WTC11 (cell line): ENCODE measurements at regions not wholly inside any gene's neighbourhood (a gene's known extent, or its start where the extent isn't known, plus 50 kb on each side); places are given as distances from the start of the nearest gene placed in this dataset.

Experiments
- ATAC-seq: fragments of 200-7000 bp; cut with Tn5 transposase; 2 replicates; pipeline ENCODE4 v1.10.0; 2021; ENCODE audit warnings: mild to moderate bottlenecking, moderate library complexity
- CTCF ChIA-PET: fragments of 300-600 bp; sonication (Branson Sonifier 250); formaldehyde crosslinking; loops from one replicate; lab custom pipeline; 2021; ENCODE audit warnings: antibody characterized with exemption; lab: Charles Lee
- POLR2A ChIA-PET: fragments of 350-600 bp; sonication (Branson Sonifier 250); formaldehyde crosslinking; loops from one replicate; lab custom pipeline; 2021; ENCODE audit warnings: antibody characterized with exemption; lab: Charles Lee
- DNase-seq: peaks from one replicate; pipeline ENCODE4 v3.0.0; 2021; ENCODE audit warnings: low spot score
- H3K27ac Mint-ChIP-seq: 2 replicates; pipeline ENCODE4 v1.8.0; 2021; ENCODE audit warnings: mixed read lengths
- H3K27me3 Mint-ChIP-seq: 2 replicates; pipeline ENCODE4 v1.8.0; 2021; ENCODE audit warnings: low read depth, mild to moderate bottlenecking, moderate library complexity, mixed read lengths
- H3K36me3 Mint-ChIP-seq: 2 replicates; pipeline ENCODE4 v1.8.0; 2021; ENCODE audit warnings: mixed read lengths
- H3K4me1 Mint-ChIP-seq: 2 replicates; pipeline ENCODE4 v1.8.0; 2022; ENCODE audit warnings: mixed read lengths
- H3K4me3 Mint-ChIP-seq: 2 replicates; pipeline ENCODE4 v1.8.0; 2021; ENCODE audit warnings: mild to moderate bottlenecking, moderate library complexity, mixed read lengths
- H3K9me3 Mint-ChIP-seq: 2 replicates; pipeline ENCODE4 v1.8.0; 2021; ENCODE audit warnings: mixed read lengths
- EMX1 ChIP-seq: fragments of 250-450 bp; sonication (Bioruptor Pico); IDR thresholded peaks from 2 replicates; pipeline ENCODE4 v1.8.0; 2021; ENCODE audit warnings: mild to moderate bottlenecking
- FOXP1 ChIP-seq: sonication (generic); formaldehyde crosslinking; IDR thresholded peaks from 2 replicates; pipeline ENCODE4 v1.8.0; 2022; ENCODE audit warnings: missing genetic modification reagents, mild to moderate bottlenecking, moderate library complexity, borderline replicate concordance
- JAZF1 ChIP-seq: fragments of 250-450 bp; sonication (Bioruptor Pico); IDR thresholded peaks from 2 replicates; pipeline ENCODE4 v1.9.0; 2021; ENCODE audit warnings: moderate library complexity, mild to moderate bottlenecking, inconsistent platforms
- NFATC4 ChIP-seq: fragments of 250-450 bp; sonication (Bioruptor Pico); IDR thresholded peaks from 2 replicates; pipeline ENCODE4 v1.9.0; 2021; ENCODE audit warnings: mild to moderate bottlenecking
- NR1H2 ChIP-seq: sonication (generic); formaldehyde crosslinking; IDR thresholded peaks from 2 replicates; pipeline ENCODE4 v1.9.0; 2021; ENCODE audit warnings: mild to moderate bottlenecking, moderate library complexity, missing genetic modification reagents
- RELA ChIP-seq: sonication (generic); formaldehyde crosslinking; IDR thresholded peaks from 2 replicates; pipeline ENCODE4 v1.8.1; 2022; ENCODE audit warnings: missing genetic modification reagents, mild to moderate bottlenecking, borderline replicate concordance
- TEAD1 ChIP-seq: sonication (generic); formaldehyde crosslinking; IDR thresholded peaks from 2 replicates; pipeline ENCODE4 v1.8.0; 2022; ENCODE audit warnings: mild to moderate bottlenecking, missing genetic modification reagents
- TP53 ChIP-seq: sonication (generic); formaldehyde crosslinking; IDR thresholded peaks from 2 replicates; pipeline ENCODE4 v1.8.1; 2023; ENCODE audit warnings: mild to moderate bottlenecking, missing genetic modification reagents
- ZNF671 ChIP-seq: fragments of 250-450 bp; sonication (Bioruptor Pico); IDR thresholded peaks from 2 replicates; pipeline ENCODE4 v1.8.0; 2021; ENCODE audit warnings: mild to moderate bottlenecking
- TF ChIP-seq, protein P1 (sequence below): fragments of 250-450 bp; sonication (Bioruptor Pico); conservative IDR thresholded peaks from 2 replicates; pipeline ENCODE4 v1.9.0; 2021; ENCODE audit warnings: mild to moderate bottlenecking
- TF ChIP-seq, protein P2 (sequence below): sonication (generic); formaldehyde crosslinking; IDR thresholded peaks from 2 replicates; pipeline ENCODE4 v1.8.0; 2022; ENCODE audit warnings: mild to moderate bottlenecking, missing genetic modification reagents
- TF ChIP-seq, protein P3 (sequence below): sonication (generic); formaldehyde crosslinking; IDR thresholded peaks from 2 replicates; pipeline ENCODE4 v1.8.1; 2023; ENCODE audit warnings: mild to moderate bottlenecking, missing genetic modification reagents, borderline replicate concordance
- TF ChIP-seq, protein P4 (sequence below): fragments of 200-600 bp; IDR thresholded peaks from 2 replicates; pipeline ENCODE4 v1.8.0; 2022; ENCODE audit warnings: antibody characterized with exemption
- TF ChIP-seq, protein P5 (sequence below): sonication (generic); formaldehyde crosslinking; conservative IDR thresholded peaks from 2 replicates; pipeline ENCODE4 v1.8.1; 2023; ENCODE audit warnings: mild to moderate bottlenecking, low read depth, missing genetic modification reagents, moderate library complexity

DNA sequence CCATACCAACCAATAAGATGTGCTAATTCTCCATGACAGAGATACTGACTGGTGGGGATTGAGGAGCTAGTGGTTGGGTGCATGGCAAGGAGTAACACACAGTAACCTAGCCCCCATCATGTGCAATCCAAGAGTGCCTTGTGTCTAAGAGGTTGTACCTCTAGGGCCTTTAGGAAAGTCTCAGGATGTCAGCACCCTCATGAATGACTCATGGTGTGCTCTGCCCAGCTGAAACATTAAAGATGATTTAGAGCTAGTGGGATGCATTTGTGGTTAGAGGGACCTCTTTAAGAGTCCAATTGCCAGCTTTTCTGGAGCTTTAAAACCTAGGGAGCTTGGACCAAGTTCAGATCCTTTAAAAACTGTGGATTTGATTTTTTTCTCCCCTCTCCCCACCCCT lies 181.1 kb downstream of the HERPUD2 start:
- no peak overlapping the region for H3K27ac Mint-ChIP-seq
- H3K9me3 Mint-ChIP-seq = no peaks in the 10 kb centered on the region
- ChIA-PET CTCF (interaction anchor here (0.5 to 1.4 kb wide), 2 partner anchors 89 to 1302 kb away, joined by 3 to 5 read pairs; no protein-coding TSS in a partner anchor), POLR2A (no interaction called here)
- TF ChIP-seq, protein P1, sequence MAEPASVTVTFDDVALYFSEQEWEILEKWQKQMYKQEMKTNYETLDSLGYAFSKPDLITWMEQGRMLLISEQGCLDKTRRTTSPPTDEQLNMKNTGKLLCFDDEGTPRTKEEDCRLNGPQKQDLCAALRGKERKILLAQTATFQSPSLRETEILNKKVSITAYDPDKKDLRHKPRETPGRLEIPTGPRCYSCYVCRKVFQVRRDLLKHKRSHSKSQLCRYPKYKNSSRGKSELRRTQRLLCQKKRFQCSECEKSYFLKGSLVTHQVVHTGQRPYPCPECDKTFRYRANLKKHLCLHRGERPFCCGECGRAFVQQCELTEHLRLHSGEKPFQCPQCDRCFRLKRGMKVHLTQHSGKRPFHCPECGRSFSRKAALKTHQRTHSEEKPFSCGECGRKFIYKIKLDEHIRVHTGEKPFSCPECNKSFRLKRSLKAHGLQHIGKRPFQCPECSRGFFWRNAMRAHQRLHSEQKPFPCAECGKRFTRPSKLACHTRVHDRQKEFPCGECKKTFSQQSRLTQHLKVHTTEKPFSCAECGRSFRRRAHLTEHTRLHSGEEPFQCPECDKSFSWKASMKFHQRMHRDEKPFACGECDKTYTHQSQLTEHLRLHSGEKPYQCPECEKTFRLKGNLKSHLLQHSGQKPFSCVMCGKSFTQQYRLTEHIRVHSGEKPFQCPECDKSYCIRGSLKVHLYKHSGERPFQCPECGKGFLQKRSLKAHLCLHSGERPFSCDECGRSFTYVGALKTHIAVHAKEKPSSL (CRISPR knock-in tag) = no peak
- TF ChIP-seq, protein P2, sequence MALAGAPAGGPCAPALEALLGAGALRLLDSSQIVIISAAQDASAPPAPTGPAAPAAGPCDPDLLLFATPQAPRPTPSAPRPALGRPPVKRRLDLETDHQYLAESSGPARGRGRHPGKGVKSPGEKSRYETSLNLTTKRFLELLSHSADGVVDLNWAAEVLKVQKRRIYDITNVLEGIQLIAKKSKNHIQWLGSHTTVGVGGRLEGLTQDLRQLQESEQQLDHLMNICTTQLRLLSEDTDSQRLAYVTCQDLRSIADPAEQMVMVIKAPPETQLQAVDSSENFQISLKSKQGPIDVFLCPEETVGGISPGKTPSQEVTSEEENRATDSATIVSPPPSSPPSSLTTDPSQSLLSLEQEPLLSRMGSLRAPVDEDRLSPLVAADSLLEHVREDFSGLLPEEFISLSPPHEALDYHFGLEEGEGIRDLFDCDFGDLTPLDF (CRISPR knock-in tag) = no peak
- no peak for TF ChIP-seq NFATC4 (CRISPR knock-in tag)
- H3K36me3 Mint-ChIP-seq = no peaks in the 10 kb centered on the region
- DNase-seq (no peak), ATAC-seq (no peak)
- no peak overlapping the region for H3K4me3 Mint-ChIP-seq
- H3K27me3 Mint-ChIP-seq = no peaks in the 10 kb centered on the region; the same call in 1 of the 2 replicates
- no peaks in the 10 kb centered on the region for H3K4me1 Mint-ChIP-seq

DNA sequence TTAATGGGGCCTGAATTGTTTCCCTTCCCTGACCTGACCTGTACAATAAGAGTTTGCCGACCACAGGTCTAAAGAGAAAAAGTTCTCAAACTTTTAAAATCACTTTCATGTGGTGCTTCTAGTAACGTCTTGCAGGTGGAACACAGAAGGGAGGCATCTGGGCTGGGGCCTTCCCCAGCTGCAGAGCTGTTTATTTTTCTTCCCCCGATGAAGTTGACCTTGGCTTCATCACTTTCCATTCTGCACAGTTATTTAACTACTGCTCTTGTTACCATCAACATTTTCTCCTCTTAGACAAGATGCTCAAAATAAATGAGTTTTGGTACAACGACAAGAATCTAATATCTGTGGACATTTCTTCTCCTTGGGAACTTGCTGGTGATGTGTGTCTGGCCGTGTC lies 181.7 kb downstream of the HERPUD2 start:
- CTCF ChIA-PET = no interaction called here
- Mint-ChIP-seq H3K27ac (no peak overlapping the region), H3K4me1 (no peaks in the 10 kb centered on the region), H3K36me3 (no peaks in the 10 kb centered on the region), H3K27me3 (no peaks in the 10 kb centered on the region; the same call in 1 of the 2 replicates), H3K4me3 (no peak overlapping the region), H3K9me3 (no peaks in the 10 kb centered on the region)
- no peak for ATAC-seq
- no peak for DNase-seq
- no peak for TF ChIP-seq FOXP1 (CRISPR knock-in tag)
- no peak for TF ChIP-seq TEAD1 (CRISPR knock-in tag)
- no peak for TF ChIP-seq RELA (CRISPR knock-in tag)
- TF ChIP-seq JAZF1 (CRISPR knock-in tag) = no peak
- TF ChIP-seq, protein P3, sequence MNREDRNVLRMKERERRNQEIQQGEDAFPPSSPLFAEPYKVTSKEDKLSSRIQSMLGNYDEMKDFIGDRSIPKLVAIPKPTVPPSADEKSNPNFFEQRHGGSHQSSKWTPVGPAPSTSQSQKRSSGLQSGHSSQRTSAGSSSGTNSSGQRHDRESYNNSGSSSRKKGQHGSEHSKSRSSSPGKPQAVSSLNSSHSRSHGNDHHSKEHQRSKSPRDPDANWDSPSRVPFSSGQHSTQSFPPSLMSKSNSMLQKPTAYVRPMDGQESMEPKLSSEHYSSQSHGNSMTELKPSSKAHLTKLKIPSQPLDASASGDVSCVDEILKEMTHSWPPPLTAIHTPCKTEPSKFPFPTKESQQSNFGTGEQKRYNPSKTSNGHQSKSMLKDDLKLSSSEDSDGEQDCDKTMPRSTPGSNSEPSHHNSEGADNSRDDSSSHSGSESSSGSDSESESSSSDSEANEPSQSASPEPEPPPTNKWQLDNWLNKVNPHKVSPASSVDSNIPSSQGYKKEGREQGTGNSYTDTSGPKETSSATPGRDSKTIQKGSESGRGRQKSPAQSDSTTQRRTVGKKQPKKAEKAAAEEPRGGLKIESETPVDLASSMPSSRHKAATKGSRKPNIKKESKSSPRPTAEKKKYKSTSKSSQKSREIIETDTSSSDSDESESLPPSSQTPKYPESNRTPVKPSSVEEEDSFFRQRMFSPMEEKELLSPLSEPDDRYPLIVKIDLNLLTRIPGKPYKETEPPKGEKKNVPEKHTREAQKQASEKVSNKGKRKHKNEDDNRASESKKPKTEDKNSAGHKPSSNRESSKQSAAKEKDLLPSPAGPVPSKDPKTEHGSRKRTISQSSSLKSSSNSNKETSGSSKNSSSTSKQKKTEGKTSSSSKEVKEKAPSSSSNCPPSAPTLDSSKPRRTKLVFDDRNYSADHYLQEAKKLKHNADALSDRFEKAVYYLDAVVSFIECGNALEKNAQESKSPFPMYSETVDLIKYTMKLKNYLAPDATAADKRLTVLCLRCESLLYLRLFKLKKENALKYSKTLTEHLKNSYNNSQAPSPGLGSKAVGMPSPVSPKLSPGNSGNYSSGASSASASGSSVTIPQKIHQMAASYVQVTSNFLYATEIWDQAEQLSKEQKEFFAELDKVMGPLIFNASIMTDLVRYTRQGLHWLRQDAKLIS (CRISPR knock-in tag) = no peak
- TF ChIP-seq, protein P4, sequence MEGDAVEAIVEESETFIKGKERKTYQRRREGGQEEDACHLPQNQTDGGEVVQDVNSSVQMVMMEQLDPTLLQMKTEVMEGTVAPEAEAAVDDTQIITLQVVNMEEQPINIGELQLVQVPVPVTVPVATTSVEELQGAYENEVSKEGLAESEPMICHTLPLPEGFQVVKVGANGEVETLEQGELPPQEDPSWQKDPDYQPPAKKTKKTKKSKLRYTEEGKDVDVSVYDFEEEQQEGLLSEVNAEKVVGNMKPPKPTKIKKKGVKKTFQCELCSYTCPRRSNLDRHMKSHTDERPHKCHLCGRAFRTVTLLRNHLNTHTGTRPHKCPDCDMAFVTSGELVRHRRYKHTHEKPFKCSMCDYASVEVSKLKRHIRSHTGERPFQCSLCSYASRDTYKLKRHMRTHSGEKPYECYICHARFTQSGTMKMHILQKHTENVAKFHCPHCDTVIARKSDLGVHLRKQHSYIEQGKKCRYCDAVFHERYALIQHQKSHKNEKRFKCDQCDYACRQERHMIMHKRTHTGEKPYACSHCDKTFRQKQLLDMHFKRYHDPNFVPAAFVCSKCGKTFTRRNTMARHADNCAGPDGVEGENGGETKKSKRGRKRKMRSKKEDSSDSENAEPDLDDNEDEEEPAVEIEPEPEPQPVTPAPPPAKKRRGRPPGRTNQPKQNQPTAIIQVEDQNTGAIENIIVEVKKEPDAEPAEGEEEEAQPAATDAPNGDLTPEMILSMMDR = no peak
- TF ChIP-seq, protein P5, sequence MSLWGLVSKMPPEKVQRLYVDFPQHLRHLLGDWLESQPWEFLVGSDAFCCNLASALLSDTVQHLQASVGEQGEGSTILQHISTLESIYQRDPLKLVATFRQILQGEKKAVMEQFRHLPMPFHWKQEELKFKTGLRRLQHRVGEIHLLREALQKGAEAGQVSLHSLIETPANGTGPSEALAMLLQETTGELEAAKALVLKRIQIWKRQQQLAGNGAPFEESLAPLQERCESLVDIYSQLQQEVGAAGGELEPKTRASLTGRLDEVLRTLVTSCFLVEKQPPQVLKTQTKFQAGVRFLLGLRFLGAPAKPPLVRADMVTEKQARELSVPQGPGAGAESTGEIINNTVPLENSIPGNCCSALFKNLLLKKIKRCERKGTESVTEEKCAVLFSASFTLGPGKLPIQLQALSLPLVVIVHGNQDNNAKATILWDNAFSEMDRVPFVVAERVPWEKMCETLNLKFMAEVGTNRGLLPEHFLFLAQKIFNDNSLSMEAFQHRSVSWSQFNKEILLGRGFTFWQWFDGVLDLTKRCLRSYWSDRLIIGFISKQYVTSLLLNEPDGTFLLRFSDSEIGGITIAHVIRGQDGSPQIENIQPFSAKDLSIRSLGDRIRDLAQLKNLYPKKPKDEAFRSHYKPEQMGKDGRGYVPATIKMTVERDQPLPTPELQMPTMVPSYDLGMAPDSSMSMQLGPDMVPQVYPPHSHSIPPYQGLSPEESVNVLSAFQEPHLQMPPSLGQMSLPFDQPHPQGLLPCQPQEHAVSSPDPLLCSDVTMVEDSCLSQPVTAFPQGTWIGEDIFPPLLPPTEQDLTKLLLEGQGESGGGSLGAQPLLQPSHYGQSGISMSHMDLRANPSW = no peak
- TF ChIP-seq TP53 (CRISPR knock-in tag) = no peak
- no peak for TF ChIP-seq EMX1 (CRISPR knock-in tag)
- no peak for TF ChIP-seq NR1H2 (CRISPR knock-in tag)
- no peak for TF ChIP-seq ZNF671 (CRISPR knock-in tag)
- POLR2A ChIA-PET = no interaction called here
